ENCODE measurements at regions not wholly inside any gene's neighbourhood (a gene's known extent, or its start where the extent isn't known, plus 50 kb on each side); places are given as distances from the start of the nearest gene placed in this dataset.
"Not testable (repeated sequence)": the region's sequence is repeated elsewhere in the genome, so short reads cannot be mapped to it uniquely, and the experiment has no call there.

- TF ChIP-seq CTCF, POLR2A (IDR thresholded peaks at IDR 0.05): not testable (repeated sequence)
Observed at GRCh38 chr3:110889376-110889699, 182.3 kb upstream of the NECTIN3 start.

Data from prostate gland (tissue), 2 donors.